HG02852 (cell line): ENCODE measurements at regions not wholly inside any gene's neighbourhood (a gene's known extent, or its start where the extent isn't known, plus 50 kb on each side); places are given as distances from the start of the nearest gene placed in this dataset.
"Not testable (repeated sequence)": the region's sequence is repeated elsewhere in the genome, so short reads cannot be mapped to it uniquely, and the experiment has no call there.

Experiments used
- ATAC-seq: cut with Tn5 transposase; IDR thresholded peaks from one replicate; pipeline ENCODE4 v1.9.1; 2021; ENCODE audit warnings: mild to moderate bottlenecking, moderate library complexity; ENCODE audit not compliant: unreplicated experiment

GRCh38 chr9:82052081-82052480 lies 63.5 kb downstream of the SPATA31D1 start:
- ATAC-seq = no peak

DNA sequence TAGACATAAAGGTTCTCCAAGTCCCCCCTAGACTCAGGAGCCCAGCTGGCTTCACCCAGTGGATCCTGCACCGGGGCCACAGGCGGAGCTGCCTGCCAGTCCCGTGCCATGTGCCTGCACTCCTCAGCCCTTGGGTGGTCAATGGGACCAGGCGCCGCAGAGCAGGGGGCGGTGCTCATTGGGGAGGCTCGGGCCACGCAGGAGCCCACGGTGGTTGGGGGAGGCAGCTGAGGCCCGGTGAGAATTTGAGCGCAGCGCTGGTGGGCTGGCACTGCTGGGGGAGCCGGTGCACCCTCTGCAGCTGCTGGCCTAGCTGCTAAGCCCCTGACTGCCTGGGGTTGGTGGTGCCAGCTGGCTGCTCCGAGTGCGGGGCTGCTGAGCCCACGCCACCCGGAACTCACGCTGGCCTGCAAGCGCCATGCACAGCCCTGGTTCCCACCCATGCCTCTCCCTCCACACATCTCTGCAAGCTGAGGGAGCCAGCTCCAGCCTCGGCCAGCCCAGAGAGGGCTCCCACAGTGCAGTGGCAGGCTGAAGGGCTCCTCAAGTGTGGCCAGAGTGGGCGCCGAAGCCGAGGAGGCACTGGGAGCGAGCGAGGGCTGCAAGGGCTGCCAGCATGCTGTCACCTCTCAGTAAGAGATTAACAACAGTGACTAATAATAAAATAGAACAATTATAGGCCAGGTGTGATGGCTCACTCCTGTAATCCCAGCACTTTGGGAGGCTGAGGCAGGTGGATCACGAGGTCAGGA lies 65.9 kb downstream of the SPATA31D1 start:
- ATAC-seq = no peak

DNA sequence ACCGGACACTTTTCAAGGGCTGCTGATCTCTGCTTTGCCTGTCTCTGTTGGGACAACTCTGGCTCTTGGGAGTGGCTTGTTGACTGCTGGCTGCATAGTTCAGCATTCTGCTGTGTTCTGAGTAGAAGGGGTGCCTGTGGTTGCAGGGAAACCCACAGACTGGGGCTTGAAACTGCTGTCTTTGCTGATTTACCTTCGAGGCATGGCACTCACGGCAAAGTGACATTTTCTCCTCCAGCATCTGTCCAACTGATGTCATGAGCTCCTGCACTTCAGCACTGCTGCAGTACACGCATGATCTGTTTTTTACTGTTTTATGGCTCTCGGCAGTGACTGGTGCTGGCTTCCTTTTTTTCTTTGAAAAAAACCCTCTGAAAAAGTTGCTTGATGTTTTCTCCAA lies 69.2 kb downstream of the SPATA31D1 start:
- no peak for ATAC-seq

- not testable (repeated sequence) for ATAC-seq
Measured at GRCh38 chr9:82061801-82062200, 73.2 kb downstream of the SPATA31D1 start.

- ATAC-seq = no peak
Measured at GRCh38 chr9:82062245-82062644, 73.7 kb downstream of the SPATA31D1 start.

DNA sequence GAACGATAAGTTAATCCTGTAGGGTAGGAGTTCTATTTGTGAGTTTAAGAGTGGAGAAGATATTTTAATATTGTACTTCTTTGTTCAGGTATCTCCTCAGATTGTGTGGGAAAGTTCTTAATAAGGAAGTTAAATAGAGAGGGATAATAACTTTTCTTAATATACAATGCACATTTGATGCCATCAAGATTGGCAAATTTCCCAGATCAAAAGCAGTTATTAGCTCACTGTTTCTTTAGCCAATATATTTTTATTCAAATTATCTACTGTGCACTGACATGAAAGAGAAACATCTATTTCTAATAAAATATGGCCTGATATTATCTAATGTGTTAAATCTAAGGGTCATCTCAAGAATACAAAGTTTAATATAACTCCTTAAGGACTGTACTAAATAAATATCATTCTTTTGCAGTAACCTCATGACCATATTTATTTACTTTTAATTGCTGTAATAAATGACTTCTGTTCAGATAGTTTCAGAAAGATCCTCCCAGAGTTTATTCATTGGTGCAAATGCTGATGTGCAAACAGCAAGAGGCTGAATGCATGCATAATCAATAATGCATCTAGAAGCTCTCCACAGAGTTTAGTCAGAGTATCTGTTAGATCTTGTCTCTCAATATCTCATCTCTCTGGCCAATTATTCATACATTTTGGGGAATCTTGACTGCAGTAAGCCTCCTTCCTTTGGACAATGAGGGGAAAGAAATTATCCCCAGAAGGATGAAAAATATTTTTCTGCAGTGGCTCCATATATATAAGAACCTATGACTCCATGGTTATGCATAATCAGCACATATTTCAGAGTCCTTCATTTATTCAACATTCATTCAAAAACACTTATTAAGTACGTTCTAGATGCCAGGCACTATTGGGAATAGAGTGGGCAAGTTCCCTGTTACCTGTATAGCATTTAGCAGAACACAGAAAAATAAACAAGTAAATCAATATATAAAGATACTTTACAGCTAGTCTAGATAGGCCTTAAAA lies 85.3 kb downstream of the SPATA31D1 start:
- ATAC-seq = no peak

DNA sequence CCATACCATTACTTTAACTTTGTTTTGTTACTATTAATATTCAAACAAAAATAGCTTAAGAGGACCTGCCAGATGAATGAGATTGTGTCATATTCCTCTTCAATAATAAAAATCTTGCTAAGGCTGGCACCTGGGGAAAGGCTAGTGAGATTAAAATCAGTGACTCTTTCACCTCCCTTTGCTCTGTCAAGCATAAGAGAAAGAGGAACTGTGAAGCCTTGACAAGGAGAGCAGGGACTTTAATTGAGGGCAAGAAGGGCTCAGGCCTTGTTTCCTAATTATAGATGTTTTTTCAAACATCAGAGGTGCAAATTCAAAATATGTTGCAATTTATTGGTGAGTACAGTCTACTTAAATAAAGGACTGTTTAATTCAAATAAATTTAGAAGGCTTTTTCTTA lies 91.7 kb downstream of the SPATA31D1 start:
- ATAC-seq = peak; percentile 67

- no peak for ATAC-seq
Measured at GRCh38 chr9:82081496-82081895, 92.9 kb downstream of the SPATA31D1 start.

DNA sequence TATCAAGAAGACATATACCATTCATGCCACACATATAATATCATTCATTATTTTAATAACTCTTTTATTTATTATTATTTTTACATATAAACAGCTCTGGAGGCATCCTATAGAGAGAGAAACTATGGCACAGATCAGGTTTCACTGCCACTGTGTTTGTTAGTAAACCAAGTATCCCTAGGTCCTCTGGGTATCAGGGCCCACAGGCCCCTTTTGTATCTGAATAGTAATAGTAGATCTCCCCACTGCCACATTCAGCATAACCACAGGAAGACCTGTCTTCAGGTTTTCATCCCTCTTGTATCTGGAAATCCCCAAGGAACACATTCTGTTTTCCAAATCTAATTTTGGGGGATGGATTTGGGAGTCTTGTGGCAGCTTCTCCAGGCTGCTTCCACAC lies 94.0 kb downstream of the SPATA31D1 start:
- no peak for ATAC-seq

- ATAC-seq = no peak
Measured at GRCh38 chr9:82088591-82088990, 100.0 kb downstream of the SPATA31D1 start.

DNA sequence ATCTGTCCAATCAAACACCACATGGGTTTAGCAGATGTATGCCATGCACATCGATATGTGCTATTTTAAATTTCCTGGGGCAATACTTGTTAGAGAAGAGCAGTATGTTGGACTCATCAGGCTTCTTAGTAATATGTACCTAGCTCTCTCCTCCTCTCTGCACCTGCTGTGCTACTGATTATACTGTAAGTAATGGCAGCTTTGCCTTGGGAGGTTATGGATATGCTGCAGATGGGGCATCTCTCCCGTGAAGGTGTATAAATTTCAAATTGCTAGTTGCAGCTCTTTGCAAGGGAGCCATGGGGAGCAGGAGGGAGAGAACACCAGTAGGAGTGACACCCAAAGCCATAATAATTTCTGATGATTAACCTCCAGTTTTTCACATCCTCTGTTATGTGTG lies 101.5 kb downstream of the SPATA31D1 start:
- ATAC-seq = no peak

- no peak for ATAC-seq
Measured at GRCh38 chr9:82091100-82091499, 102.5 kb downstream of the SPATA31D1 start.

GRCh38 chr9:82091610-82092009 lies 103.0 kb downstream of the SPATA31D1 start:
- ATAC-seq = peak; percentile 86

DNA sequence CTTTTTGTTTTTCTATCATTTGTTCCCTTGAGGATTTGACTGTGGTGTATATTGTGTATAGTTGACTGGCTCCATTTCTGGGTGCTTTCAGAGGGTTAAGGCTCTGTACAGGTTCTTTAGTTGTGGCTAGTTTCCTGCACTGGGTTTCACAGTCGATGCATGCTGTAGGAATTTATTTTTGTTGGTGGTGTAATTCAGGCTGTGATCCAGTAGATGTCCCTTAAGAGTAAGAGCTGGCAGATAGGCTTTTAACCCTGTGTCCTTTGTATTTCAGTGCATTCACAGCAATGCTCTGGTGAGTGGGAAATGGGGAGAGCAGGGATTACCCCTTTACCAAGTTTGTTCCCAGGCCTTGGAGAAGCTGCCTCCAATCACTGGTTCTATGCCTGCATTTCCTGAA lies 112.9 kb downstream of the SPATA31D1 start:
- ATAC-seq = no peak

DNA sequence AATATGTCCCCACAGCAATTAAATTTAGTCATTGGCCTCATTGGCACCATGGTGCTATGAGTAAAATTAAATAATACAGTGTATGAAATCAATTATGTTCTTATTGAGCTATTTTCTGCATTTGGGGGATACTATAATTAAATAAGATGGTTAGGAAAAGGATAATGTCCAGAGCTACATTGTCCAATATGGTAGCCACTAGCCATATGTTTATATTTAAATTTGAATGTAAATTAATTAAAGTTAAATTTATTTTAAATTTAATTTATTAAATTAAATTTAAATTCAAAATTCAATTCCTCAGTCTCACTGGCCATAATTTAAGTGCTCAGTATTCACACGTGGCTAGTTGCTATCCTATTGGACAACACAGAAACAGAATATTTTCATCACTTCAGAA lies 115.7 kb downstream of the SPATA31D1 start:
- no peak for ATAC-seq

GRCh38 chr9:82105729-82106128 lies 117.2 kb downstream of the SPATA31D1 start:
- no peak for ATAC-seq

DNA sequence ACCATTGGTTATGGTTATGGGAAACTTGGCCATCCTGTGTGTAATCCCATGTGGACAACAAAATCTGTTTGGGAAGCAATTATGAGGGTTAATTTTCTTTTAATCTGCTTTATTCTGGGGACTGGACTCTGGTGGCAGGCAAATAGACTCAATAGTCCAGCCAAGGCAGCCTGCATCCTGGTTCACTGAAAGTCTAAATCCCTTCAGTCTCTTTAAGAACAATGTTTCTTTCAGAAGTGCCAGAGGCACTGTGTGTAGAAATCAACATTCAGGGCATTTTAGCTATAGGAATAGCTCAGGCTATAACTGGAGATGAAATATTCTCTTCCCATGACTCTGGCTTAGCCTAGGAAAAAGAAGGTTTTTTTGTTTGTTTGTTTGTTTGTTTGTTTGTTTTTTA lies 118.0 kb downstream of the SPATA31D1 start:
- no peak for ATAC-seq

GRCh38 chr9:82108474-82108873 lies 119.9 kb downstream of the SPATA31D1 start:
- no peak for ATAC-seq

DNA sequence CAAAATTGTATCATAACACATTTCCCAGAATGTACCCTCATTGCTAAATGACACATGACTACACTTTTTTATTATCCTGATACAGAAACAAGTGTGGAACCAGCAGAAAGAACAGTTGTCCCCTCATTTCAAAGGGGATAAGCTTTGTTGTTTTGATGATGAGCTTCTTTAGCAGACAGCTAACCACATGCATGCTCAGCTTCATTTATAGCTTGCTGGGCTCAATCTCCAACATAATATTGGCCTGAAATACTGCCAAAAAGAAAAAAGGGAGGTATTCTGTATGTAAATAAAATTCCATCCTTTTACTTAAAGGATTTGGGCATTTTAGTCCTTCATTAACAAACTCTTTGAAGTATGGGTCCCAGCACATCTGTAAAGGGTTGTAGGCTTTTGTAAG lies 120.4 kb downstream of the SPATA31D1 start:
- ATAC-seq = no peak

GRCh38 chr9:82109626-82110025 lies 121.1 kb downstream of the SPATA31D1 start:
- ATAC-seq = no peak

DNA sequence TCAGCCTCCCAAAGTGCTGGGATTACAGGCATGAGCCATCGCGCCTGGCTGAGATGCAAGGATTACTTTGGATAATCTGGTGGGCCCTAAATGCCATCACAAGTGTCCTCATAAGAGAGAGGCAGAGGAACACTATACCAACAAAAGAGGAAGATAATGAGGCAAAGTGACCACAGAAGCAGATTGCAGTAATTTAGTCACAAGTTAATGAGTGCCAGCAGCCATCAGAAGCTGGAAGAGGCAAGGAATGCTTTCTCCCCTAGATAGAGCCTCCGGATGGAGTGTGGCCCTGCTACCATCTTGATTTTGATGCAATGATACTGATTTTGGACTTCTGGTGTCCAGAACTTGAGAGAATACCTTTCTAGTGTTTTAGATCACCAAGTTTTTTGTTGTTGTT lies 122.3 kb downstream of the SPATA31D1 start:
- no peak for ATAC-seq

DNA sequence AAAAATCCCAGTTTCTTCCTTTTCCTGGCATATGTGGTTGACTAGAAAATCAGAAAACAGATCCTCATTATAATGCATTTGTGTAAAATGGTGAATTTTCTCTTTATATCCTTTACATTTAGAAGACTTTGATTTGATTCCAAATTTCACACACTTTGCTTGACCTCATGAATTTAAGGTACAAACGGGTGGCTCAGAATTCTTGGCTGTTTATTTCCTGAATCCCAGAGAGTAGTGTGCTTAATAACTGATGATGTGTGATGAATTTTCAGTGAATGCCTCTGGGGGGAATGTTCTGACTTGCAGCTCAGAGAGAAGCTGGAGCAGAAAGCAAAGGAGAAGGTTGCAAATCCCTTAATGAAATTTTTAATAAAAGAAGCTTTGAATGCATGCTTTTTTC lies 126.8 kb downstream of the SPATA31D1 start:
- ATAC-seq = no peak
